DMS53 (cell line): ENCODE measurements at regions not wholly inside any gene's neighbourhood (a gene's known extent, or its start where the extent isn't known, plus 50 kb on each side); places are given as distances from the start of the nearest gene placed in this dataset.

Experiments
- DNase-seq: peaks from one replicate; lab custom pipeline; 2025; lab: John Stamatoyannopoulos, UW

GRCh38 chr9:82552784-82553183 is 510.2 kb downstream of the RASEF start:
- DNase-seq = no peak

- peak; percentile 15 for DNase-seq
These were observed 509.1 kb downstream of the RASEF start for GRCh38 chr9:82553654-82554366.

DNA sequence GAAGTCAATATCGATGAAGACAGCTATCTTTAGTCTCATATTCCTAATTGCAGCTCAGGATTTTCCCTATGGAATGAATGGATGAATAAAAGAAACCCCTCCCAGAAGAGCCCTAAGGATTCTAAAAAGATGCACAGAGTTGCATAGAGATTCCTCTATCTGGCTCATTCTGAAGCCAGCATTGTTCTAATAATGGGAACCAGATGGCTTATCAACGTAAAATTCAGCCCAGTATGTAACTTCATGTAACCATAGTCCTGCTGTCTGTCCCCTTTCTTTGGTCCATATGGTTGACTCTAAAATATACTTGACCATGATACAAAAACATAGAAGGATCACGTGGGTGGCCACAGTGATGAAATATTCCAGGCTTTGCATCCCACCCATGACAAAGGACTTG is 508.6 kb downstream of the RASEF start:
- no peak for DNase-seq

GRCh38 chr9:82555031-82555430 is 507.9 kb downstream of the RASEF start:
- no peak for DNase-seq

- no peak for DNase-seq
These were observed 507.4 kb downstream of the RASEF start for GRCh38 chr9:82555431-82556051.

- no peak for DNase-seq
These were observed 504.6 kb downstream of the RASEF start for GRCh38 chr9:82558346-82558745.

GRCh38 chr9:82558855-82559630 is 503.9 kb downstream of the RASEF start:
- peak; percentile 59 for DNase-seq

GRCh38 chr9:82560036-82560435 is 502.9 kb downstream of the RASEF start:
- peak; percentile 17 for DNase-seq

DNA sequence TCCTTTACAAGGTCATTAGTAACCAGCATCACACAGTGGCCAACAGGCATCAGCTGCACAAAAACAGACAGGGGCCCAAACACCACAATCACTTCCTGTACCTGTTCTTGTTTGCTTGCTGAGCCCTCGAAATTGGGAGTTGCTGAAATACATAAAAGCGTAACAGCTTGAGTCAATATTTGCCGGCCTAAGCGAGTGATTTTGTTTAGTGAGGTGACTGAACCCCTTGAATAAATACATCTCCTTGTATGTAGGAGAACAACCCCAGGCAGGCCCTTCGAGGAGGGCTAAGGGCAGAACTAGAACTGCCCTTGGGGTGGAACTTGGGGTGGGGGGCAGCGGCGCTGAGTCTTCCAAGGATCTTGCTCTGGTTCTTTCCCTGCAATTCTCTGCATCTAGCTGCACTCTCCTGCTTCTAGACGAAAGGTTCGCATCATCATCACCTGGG is 502.5 kb downstream of the RASEF start:
- DNase-seq = peak; percentile 94

DNA sequence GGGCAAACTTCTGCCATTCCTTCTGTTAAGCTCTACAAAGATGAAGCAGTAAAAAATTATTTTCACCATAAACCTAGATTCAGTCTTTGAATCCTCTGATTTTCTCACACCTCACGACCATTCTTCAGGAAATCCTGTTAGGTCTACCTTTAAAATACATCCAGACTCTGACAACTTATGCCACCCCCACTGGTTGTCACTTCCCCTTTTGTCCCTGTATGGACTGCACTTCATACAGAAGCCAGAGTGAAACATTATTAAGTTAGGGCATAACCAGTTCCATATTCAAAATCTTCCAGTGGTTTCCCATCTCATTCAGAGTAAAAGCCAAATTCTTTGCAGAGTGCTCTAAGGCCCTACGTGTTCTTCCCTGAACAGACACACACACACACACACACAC is 499.8 kb downstream of the RASEF start:
- no peak for DNase-seq

- no peak for DNase-seq
These were observed 499.1 kb downstream of the RASEF start for GRCh38 chr9:82563841-82564240.

- DNase-seq = no peak
These were observed 497.6 kb downstream of the RASEF start for GRCh38 chr9:82565188-82565969.

- DNase-seq = no peak
These were observed 495.0 kb downstream of the RASEF start for GRCh38 chr9:82567953-82568352.

GRCh38 chr9:82570226-82570625 is 492.7 kb downstream of the RASEF start:
- peak; percentile 22 for DNase-seq

GRCh38 chr9:82571540-82571939 is 491.4 kb downstream of the RASEF start:
- DNase-seq = no peak

- no peak for DNase-seq
These were observed 490.8 kb downstream of the RASEF start for GRCh38 chr9:82572146-82572545.

DNA sequence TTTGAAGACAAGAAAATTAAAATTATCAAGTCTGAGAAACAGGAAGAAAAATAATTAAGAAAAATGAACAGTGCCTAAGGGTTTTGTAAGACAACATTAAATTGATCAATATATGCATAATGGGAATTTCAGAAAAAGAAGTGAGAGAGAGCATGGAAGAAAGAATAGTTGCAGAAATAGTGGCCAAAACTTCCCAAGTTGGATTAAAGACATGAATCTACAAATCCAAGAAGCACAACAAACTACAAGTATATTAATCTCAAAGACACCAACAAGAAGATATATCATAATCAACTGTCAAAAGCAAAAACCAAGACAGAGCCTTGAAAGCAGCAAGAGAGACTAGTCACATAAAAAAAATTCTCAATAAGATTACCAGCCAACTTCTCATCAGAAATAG is 488.0 kb downstream of the RASEF start:
- no peak for DNase-seq

DNA sequence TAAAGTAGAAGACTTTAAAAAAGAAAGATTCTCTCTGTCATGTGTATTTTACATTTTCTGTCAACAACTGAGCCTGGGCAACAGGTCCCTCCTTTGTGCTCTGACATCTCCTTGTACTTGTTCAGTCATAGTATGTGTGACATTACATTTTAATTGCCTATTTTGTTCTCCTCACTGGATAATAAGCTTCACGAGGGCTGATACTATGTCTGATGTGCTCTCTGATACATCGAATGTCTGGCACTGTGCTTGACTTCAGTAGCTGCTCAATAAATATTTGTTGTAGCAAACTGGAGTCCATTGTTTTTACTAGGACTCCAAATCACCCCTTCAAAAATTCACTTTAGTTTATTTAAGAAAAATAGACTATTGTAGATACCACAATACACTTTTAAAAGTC is 482.0 kb downstream of the RASEF start:
- no peak for DNase-seq

- no peak for DNase-seq
These were observed 481.4 kb downstream of the RASEF start for GRCh38 chr9:82581516-82581915.

DNA sequence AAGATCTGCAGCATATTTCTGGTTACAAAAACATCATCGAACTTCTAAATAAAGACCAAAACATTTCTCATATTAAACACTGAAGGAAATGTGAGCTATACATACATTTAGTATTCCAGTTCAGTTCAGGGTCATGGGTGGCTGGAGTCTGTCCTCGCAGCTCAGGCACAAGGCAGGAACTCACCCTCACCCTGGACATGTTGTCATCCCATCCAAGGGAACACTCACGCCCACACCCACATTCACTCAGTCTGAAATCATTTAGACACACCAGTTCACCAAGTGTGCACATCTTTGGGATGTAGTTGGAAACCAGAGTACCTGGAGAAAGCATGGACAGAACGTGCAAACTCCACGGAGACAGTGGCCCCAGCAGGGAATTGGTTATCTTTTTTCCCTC is 481.0 kb downstream of the RASEF start:
- no peak for DNase-seq

DNA sequence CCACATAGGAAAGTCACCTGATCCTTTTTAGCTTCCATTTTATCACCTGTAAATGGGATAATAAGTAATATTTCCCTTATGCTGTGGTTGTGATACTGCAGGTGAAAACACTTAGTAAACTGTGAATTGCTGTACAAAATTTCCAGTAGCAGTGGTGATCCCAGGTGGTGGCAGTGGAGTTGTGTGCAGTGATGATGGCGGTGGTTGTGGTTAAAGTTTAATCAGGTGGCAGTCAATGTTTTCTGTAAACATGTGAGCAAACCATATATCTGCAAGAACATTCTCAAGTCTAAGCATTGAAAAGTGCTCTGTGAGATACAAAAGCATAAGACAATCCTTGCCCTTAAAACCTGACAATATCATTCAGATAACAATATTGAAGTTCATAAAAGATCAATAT is 480.2 kb downstream of the RASEF start:
- DNase-seq = peak; percentile 62

DNA sequence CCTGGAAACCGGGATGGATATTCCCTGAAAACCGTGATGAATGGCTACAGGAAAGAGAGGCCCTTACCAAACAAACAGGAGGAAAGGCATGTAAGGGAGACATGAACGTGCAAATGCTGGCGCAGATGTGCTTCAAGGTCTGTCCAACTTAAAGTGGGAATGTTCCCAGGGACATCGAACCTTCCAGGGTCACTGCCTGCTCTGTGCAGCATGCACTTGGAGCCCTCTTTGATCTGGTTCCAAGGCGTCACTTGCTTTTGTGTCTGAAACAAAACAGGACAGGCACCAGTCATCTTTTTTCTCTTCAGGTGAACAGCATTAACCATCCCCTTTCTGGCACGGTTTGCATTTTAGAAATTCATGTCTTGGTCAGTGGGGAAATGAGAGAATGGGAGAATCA is 479.4 kb downstream of the RASEF start:
- peak; percentile 12 for DNase-seq
